HCT116 (cell line): ENCODE measurements at regions not wholly inside any gene's neighbourhood (a gene's known extent, or its start where the extent isn't known, plus 50 kb on each side); places are given as distances from the start of the nearest gene placed in this dataset.

Experiments used
- ATAC-seq: fragments of 200-7000 bp; cut with Tn5 transposase; 2 replicates; pipeline ENCODE4 v1.9.1; 2020; ENCODE audit warnings: mild to moderate bottlenecking, moderate library complexity
- BruUV-seq: library from RNA; stranded (reverse); fragments of 400-500 nt; replicated peaks from 2 replicates; lab custom pipeline; 2021; lab: Mats Ljungman, UMichigan
- CTCF ChIA-PET: fragments of 300-600 bp; sonication (Branson Sonifier 250); formaldehyde crosslinking; loops from one replicate; lab custom pipeline; 2021; ENCODE audit warnings: antibody characterized with exemption; lab: Charles Lee
- POLR2A ChIA-PET: fragments of 300-600, 350-600 bp; sonication (Branson Sonifier 250); formaldehyde crosslinking; loops from one replicate; lab custom pipeline; 2021; ENCODE audit warnings: antibody characterized with exemption; lab: Charles Lee
- RAD21 ChIA-PET, 2 experiments: fragments of 300-600 bp; sonication (Branson Sonifier 250); formaldehyde crosslinking; loops; one replicate each; lab custom pipeline; 2023; ENCODE audit warnings: low total read pairs in 2 of 2; ENCODE audit not compliant: uncharacterized antibody in 2 of 2, unreplicated experiment in 2 of 2, low non-redundant PET in 1 of 2; lab: Charles Lee
- DNase-seq: peaks from one replicate; pipeline ENCODE4 v3.0.0-alpha.2; 2010; ENCODE audit warnings: low read depth, low spot score
- H2AFZ ChIP-seq: fragments of 200-600 bp; shearing (Covaris generic), sonication (generic); 2 replicates; pipeline ENCODE4 v1.6.1; 2017; ENCODE audit warnings: low read depth, mixed run types, mixed read lengths, antibody characterized with exemption, low read length; ENCODE audit not compliant: poor library complexity, severe bottlenecking
- H3K27ac ChIP-seq: 2 replicates; pipeline ENCODE4 v1.5.1; 2012; ENCODE audit warnings: low read depth, low read length
- H3K27me3 ChIP-seq: fragments of 200-600 bp; sonication (generic); 2 replicates; pipeline ENCODE4 v1.6.1; 2016; ENCODE audit warnings: mixed run types, low read length, mixed read lengths; ENCODE audit not compliant: insufficient read depth
- H3K36me3 ChIP-seq, 2 experiments: fragments of 200-500 bp in 1 of 2; fragments of 200-600 bp in 1 of 2; sonication (Bioruptor generic) in 1 of 2; sonication (generic) in 1 of 2; 2 replicates each; pipeline versions ENCODE4 v1.5.1 to v1.6.1; 2014 to 2016; ENCODE audit warnings: low read length in 2 of 2, inconsistent platforms in 1 of 2, mixed read lengths in 1 of 2, mixed run types in 1 of 2; ENCODE audit not compliant: insufficient read depth in 2 of 2, control insufficient read depth in 1 of 2
- H3K4me1 ChIP-seq, 2 experiments: fragments of 200-600 bp in 1 of 2; sonication (generic) in 1 of 2; 2 replicates each; pipeline versions ENCODE4 v1.5.1 to v1.6.1; 2012 to 2017; ENCODE audit warnings: low read length in 2 of 2, inconsistent platforms in 1 of 2, mild to moderate bottlenecking in 1 of 2, mixed read lengths in 1 of 2, mixed run types in 1 of 2, moderate library complexity in 1 of 2; ENCODE audit not compliant: insufficient read depth in 2 of 2, control insufficient read depth in 1 of 2
- H3K4me2 ChIP-seq: fragments of 200-600 bp; sonication (generic); 2 replicates; pipeline ENCODE4 v1.6.1; 2017; ENCODE audit warnings: mixed run types, low read length, mixed read lengths
- H3K4me3 ChIP-seq, 2 experiments: fragments of 200-600 bp in 1 of 2; sonication (generic) in 1 of 2; replicated peaks in 1 of 2; 2 replicates each; pipeline ENCODE4 v1.5.1; 2011 to 2016; ENCODE audit warnings: low read length in 2 of 2, control low read depth in 1 of 2, low read depth in 1 of 2, mild to moderate bottlenecking in 1 of 2, mixed read lengths in 1 of 2, mixed run types in 1 of 2
- H3K79me2 ChIP-seq: fragments of 200-600 bp; sonication (generic); 2 replicates; pipeline ENCODE4 v1.6.1; 2017; ENCODE audit warnings: mild to moderate bottlenecking, mixed run types, low read length, moderate library complexity, mixed read lengths; ENCODE audit not compliant: insufficient read depth
- H3K9ac ChIP-seq: fragments of 200-600 bp; sonication (generic); 2 replicates; pipeline ENCODE4 v1.6.1; 2016; ENCODE audit warnings: low read length, mixed read lengths
- H3K9me2 ChIP-seq: fragments of 200-600 bp; sonication (generic), shearing (Covaris generic); 2 replicates; pipeline ENCODE4 v1.6.1; 2017; ENCODE audit warnings: mixed run types, mild to moderate bottlenecking, moderate library complexity; ENCODE audit not compliant: insufficient read depth
- H3K9me3 ChIP-seq, 2 experiments: fragments of 200-500 bp in 1 of 2; fragments of 200-600 bp in 1 of 2; sonication (Bioruptor generic) in 1 of 2; sonication (generic) in 1 of 2; 2 replicates each; pipeline ENCODE4 v1.6.1; 2014 to 2017; ENCODE audit warnings: low read length in 2 of 2, mixed read lengths in 2 of 2, inconsistent platforms in 1 of 2, low read depth in 1 of 2, mild to moderate bottlenecking in 1 of 2, mixed run types in 1 of 2, moderate library complexity in 1 of 2; ENCODE audit not compliant: control insufficient read depth in 1 of 2, insufficient read depth in 1 of 2
- H4K20me1 ChIP-seq: fragments of 200-600 bp; sonication (generic), shearing (Covaris generic); 2 replicates; pipeline ENCODE4 v1.6.1; 2017; ENCODE audit warnings: mixed run types, mild to moderate bottlenecking, moderate library complexity; ENCODE audit not compliant: insufficient read depth
- ATF3 ChIP-seq: IDR thresholded peaks from 2 replicates; pipeline ENCODE4 v1.6.1; 2012
- CBX3 ChIP-seq: IDR thresholded peaks from 2 replicates; pipeline ENCODE4 v1.6.1; 2012; ENCODE audit warnings: low read depth
- CEBPB ChIP-seq: IDR thresholded peaks from 2 replicates; pipeline ENCODE4 v1.6.1; 2012; ENCODE audit warnings: low read depth
- CTCF ChIP-seq, 3 experiments: fragments of 200-600 bp in 1 of 3; sonication (generic) in 1 of 3; IDR thresholded peaks in 2 of 3; conservative IDR thresholded peaks in 1 of 3; 2 replicates each; pipeline ENCODE4 v1.5.1; 2012 to 2017; ENCODE audit warnings: low read depth in 2 of 3, low read length in 2 of 3, antibody characterized with exemption in 1 of 3, borderline replicate concordance in 1 of 3, control low read depth in 1 of 3, mild to moderate bottlenecking in 1 of 3, mixed read lengths in 1 of 3, mixed run types in 1 of 3, moderate library complexity in 1 of 3; ENCODE audit not compliant: insufficient read depth in 1 of 3
- EGR1 ChIP-seq: IDR thresholded peaks from 2 replicates; pipeline ENCODE4 v1.6.1; 2012; ENCODE audit warnings: low read depth
- ELF1 ChIP-seq: IDR thresholded peaks from 2 replicates; pipeline ENCODE4 v1.6.1; 2012; ENCODE audit warnings: low read depth, borderline replicate concordance
- FOSL1 ChIP-seq: IDR thresholded peaks from 2 replicates; pipeline ENCODE4 v1.6.1; 2012; ENCODE audit warnings: low read depth
- JUND ChIP-seq: IDR thresholded peaks from 2 replicates; pipeline ENCODE4 v1.6.1; 2012
- MAX ChIP-seq: IDR thresholded peaks from 2 replicates; pipeline ENCODE4 v1.6.1; 2012
- POLR2AphosphoS5 ChIP-seq: IDR thresholded peaks from 2 replicates; pipeline ENCODE4 v1.6.1; 2011; ENCODE audit warnings: mild to moderate bottlenecking, low read depth, low read length, moderate library complexity
- RAD21 ChIP-seq: IDR thresholded peaks from 2 replicates; pipeline ENCODE4 v1.6.1; 2012; ENCODE audit warnings: low read depth, mild to moderate bottlenecking
- SIN3A ChIP-seq: IDR thresholded peaks from 2 replicates; pipeline ENCODE4 v1.6.1; 2012; ENCODE audit warnings: low read depth
- SP1 ChIP-seq: IDR thresholded peaks from 2 replicates; pipeline ENCODE4 v1.6.1; 2012; ENCODE audit warnings: low read depth
- SRF ChIP-seq: IDR thresholded peaks from 2 replicates; pipeline ENCODE4 v1.6.1; 2012; ENCODE audit warnings: low read depth
- TCF7L2 ChIP-seq: IDR thresholded peaks from 2 replicates; pipeline ENCODE4 v1.7.0; 2011; ENCODE audit warnings: borderline replicate concordance, inconsistent platforms; ENCODE audit not compliant: insufficient read depth, insufficient read length; ENCODE audit errors: extremely low read depth
- ZBTB33 ChIP-seq: IDR thresholded peaks from 2 replicates; pipeline ENCODE4 v1.6.1; 2011; ENCODE audit warnings: mild to moderate bottlenecking, low read length, moderate library complexity; ENCODE audit not compliant: insufficient replicate concordance; ENCODE audit errors: extremely low read depth
- intact Hi-C: fragments of 100-400 bp; cut with micrococcal nuclease; formaldehyde crosslinking; loops from 2 replicates; pipeline ENCODE4 v1.10.0; 2022

- RAD21 ChIA-PET: no interaction called here
- Histone ChIP-seq H3K4me1 (peaks cover 16 to 22% of the 10 kb centered on the region in 2 experiments), H3K27me3 (no peaks in the 10 kb centered on the region), H3K4me3 (no peak overlapping the region), H3K9me2 (no peaks in the 10 kb centered on the region), H3K9ac (no peak overlapping the region), H2AFZ (no peak overlapping the region), H3K79me2 (no peaks in the 10 kb centered on the region), H3K36me3 (no peaks in the 10 kb centered on the region), H3K27ac (no peak overlapping the region), H4K20me1 (no peaks in the 10 kb centered on the region), H3K9me3 (no peaks in the 10 kb centered on the region), H3K4me2 (no peak overlapping the region)
- BruUV-seq: no TSS peak
- TF ChIP-seq CTCF (IDR thresholded peaks at IDR 0.05 in 2 of 3, conservative IDR thresholded peaks at IDR 0.05 in 1 of 3; ENCODE audit: borderline replicate concordance in 1 of 3, insufficient read depth in 1 of 3, low read depth in 2 of 3, low read length in 2 of 3) (no peak), CBX3 (no peak), CEBPB (no peak), SIN3A (no peak), EGR1 (no peak), RAD21 (no peak), ELF1 (no peak)
- POLR2A ChIA-PET: no interaction called here
- no peak for DNase-seq
- CTCF ChIA-PET: no interaction called here
- intact Hi-C loops: no loop called here
- no peak for ATAC-seq
These were observed 131.0 kb upstream of the TNRC6C start for GRCh38 chr17:77827511-77827910.

- no peaks in the 10 kb centered on the region for H3K36me3 ChIP-seq
- BruUV-seq: no TSS peak
- H3K27me3 ChIP-seq: no peaks in the 10 kb centered on the region
- H3K27ac ChIP-seq: no peak overlapping the region
- CTCF ChIA-PET: no interaction called here
- H2AFZ ChIP-seq: no peak overlapping the region
- intact Hi-C loops: no loop called here
- DNase-seq (no peak), ATAC-seq (no peak)
- H3K4me3 ChIP-seq: no peak overlapping the region
- POLR2A ChIA-PET: interaction anchor here (0.6 kb wide), 1 partner anchor 129 kb away, joined by 3 read pairs; the partner anchor contains the start of gene TNRC6C
- H3K79me2 ChIP-seq: no peaks in the 10 kb centered on the region
- H3K9ac ChIP-seq: no peak overlapping the region
- no peaks in the 10 kb centered on the region for H4K20me1 ChIP-seq
- H3K4me1 ChIP-seq: peaks cover 16 to 27% of the 10 kb centered on the region in 2 experiments
- RAD21 ChIA-PET: no interaction called here
- no peaks in the 10 kb centered on the region for H3K9me3 ChIP-seq
- H3K4me2 ChIP-seq: no peak overlapping the region
- H3K9me2 ChIP-seq: no peaks in the 10 kb centered on the region
- TF ChIP-seq CEBPB (no peak), JUND (no peak), SRF (no peak), ZBTB33 (no peak), ATF3 (no peak), POLR2AphosphoS5 (no peak), TCF7L2 (no peak), SIN3A (no peak), MAX (no peak), FOSL1 (no peak), SP1 (no peak), RAD21 (no peak)
These were observed 129.6 kb upstream of the TNRC6C start for GRCh38 chr17:77828749-77829539.
